ENCODE measurements at regions not wholly inside any gene's neighbourhood (a gene's known extent, or its start where the extent isn't known, plus 50 kb on each side); places are given as distances from the start of the nearest gene placed in this dataset.

- TF ChIP-seq CTCF (IDR thresholded peaks at IDR 0.05; ENCODE audit: insufficient read depth, low read length) (no peak), POLR2AphosphoS5 (IDR thresholded peaks at IDR 0.05; ENCODE audit: low read depth) (no peak), SPI1 (IDR thresholded peaks at IDR 0.05; ENCODE audit: borderline replicate concordance, low read depth) (no peak)
Measured at GRCh38 chr2:144835634-144836350, 315.9 kb upstream of the ZEB2 start.

All from HL-60 (cell line).